ENCODE measurements at regions not wholly inside any gene's neighbourhood (a gene's known extent, or its start where the extent isn't known, plus 50 kb on each side); places are given as distances from the start of the nearest gene placed in this dataset.
A peak's percentile ranks its signal among the peaks of the same experiment; 100 is the strongest.

DNA sequence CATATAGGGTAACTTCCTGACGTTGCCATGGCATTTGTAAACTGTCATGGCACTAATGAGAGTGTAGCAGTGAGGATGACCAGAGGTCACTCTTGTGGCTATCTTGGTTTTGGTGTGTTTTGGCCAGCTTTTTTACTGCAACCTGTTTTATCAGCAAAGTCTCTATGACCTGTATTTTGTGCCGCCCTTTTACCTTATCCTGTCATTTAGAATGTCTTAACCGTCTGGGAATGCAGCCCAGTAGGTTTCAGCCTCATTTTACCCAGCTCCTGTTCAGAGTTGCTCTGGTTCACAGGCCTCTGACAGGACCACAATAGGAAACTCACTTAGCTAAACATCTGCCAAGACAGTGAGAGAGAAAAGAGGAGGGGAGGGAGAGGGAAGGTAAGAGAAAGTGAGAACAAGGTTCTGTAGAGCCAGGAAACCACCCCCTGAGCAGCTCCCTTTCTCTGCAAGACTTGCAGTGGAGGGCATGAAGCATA lies 64.8 kb upstream of the PLEKHG3 start:
- DNase-seq: no peak

- DNase-seq: no peak
Measured at GRCh38 chr14:64640839-64641238, 63.4 kb upstream of the PLEKHG3 start.

- DNase-seq: no peak
Measured at GRCh38 chr14:64641760-64642159, 62.5 kb upstream of the PLEKHG3 start.

DNA sequence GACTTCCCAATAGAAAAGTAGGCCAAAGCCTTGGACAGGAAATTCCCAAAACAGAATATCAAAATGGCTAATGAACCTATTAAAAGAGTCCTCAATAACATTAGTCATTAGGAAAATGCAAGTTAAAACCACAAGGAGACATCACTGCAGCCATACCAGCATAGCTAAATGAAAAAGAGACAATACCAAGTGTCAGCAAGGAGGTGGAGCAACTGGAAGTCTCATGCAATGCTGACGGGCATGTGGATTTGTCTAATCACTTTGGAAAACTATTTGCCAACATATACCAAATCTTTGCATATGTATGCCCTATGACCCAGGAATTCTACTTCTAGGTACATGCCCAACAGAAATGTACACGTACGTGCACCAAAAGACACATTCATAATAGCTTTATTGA lies 60.5 kb upstream of the PLEKHG3 start:
- no peak for DNase-seq

DNA sequence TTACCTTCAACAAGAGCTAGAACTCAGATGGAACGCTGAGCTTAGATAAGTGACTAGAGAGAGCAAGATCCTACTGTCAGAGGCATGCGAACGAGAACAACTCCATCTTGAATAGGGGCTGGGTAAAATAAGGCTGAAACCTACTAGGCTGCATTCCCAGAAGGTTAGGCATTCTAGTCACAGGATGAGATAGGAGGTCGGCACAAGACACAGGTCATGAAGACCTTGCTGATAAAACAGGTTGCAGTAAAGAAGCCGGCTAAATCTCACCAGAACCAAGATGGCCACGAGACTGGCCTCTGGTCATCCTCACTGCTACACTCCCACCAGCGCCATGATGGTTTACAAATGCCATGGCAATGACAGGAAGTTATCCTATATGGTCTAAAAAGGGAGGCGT lies 59.6 kb upstream of the PLEKHG3 start:
- DNase-seq: no peak

- no peak for DNase-seq
Measured at GRCh38 chr14:64645220-64645892, 58.9 kb upstream of the PLEKHG3 start.

DNA sequence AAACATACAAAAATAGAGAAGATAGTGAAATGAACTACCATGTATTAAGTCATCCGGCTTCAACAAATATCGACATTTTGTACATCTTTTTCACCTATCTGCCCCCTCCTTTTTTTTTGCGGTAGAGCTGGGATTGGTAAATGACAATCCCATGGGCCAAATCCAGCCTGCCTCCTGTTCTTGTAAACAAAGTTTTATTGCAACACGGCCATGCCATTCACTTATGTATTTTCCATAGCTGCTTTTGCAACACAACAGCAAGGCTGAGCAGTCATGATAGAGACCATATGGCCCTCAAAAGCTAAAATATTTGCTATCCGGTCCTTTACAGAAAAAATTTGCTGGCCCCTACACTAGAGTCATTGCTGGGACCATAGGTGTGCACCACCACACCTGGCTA lies 58.1 kb upstream of the PLEKHG3 start:
- no peak for DNase-seq

- DNase-seq: no peak
Measured at GRCh38 chr14:64649383-64649998, 54.7 kb upstream of the PLEKHG3 start.

- no peak for DNase-seq
Measured at GRCh38 chr14:64653900-64654245, 50.4 kb upstream of the PLEKHG3 start.

GRCh38 chr14:64654246-64654900 lies 49.9 kb upstream of the PLEKHG3 start:
- DNase-seq: peak in 1 of 2 donors; percentile 23
